Right lobe of liver (tissue), 6 donors: ENCODE measurements at regions not wholly inside any gene's neighbourhood (a gene's known extent, or its start where the extent isn't known, plus 50 kb on each side); places are given as distances from the start of the nearest gene placed in this dataset.
A peak's percentile ranks its signal among the peaks of the same experiment; 100 is the strongest.

Experiments
- ATAC-seq, 4 donors: fragments of 200-7000 bp; cut with Tn5 transposase; one replicate each; pipeline ENCODE4 v1.9.1; 2020; ENCODE audit warnings: mild to moderate bottlenecking in 4 of 4, moderate library complexity in 4 of 4
- DNase-seq, 3 donors: peaks; one replicate each; pipeline ENCODE4 v3.0.0-alpha.2; 2020
- H3K27ac ChIP-seq, 3 donors: fragments of 200-600 bp; one replicate each; pipeline ENCODE4 v1.8.0; 2022
- H3K27me3 ChIP-seq, 2 donors: fragments of 200-600 bp; one replicate each; pipeline ENCODE4 v1.8.0; 2022
- H3K36me3 ChIP-seq, 4 donors: fragments of 200-600 bp; sonication (generic) in 1 of 4; one replicate each; pipeline versions ENCODE4 v1.5.1 to v1.8.0; 2017 to 2022; ENCODE audit warnings: control low read depth in 1 of 4
- H3K4me1 ChIP-seq, 4 donors: fragments of 200-600 bp; sonication (generic) in 1 of 4; one replicate each; pipeline versions ENCODE4 v1.5.1 to v1.8.0; 2017 to 2022; ENCODE audit warnings: control low read depth in 1 of 4
- H3K4me3 ChIP-seq, 3 donors: fragments of 200-600 bp; one replicate each; pipeline ENCODE4 v1.8.0; 2022
- H3K9me3 ChIP-seq, 4 donors: fragments of 200-600 bp; sonication (generic) in 1 of 4; one replicate each; pipeline versions ENCODE4 v1.5.1 to v1.8.0; 2017 to 2022; ENCODE audit warnings: control low read depth in 1 of 4
- POLR2A ChIP-seq: fragments of 450-650 bp; IDR thresholded peaks from one replicate; pipeline ENCODE4 v1.6.1; 2017; ENCODE audit warnings: antibody characterized with exemption, mild to moderate bottlenecking
- WGBS: methylation state at CpG from one replicate; pipeline ENCODE4 v1.1.6; 2018; ENCODE audit warnings: low coverage, low lambda C conversion rate; ENCODE audit not compliant: insufficient coverage; ENCODE audit errors: missing lambda C conversion rate; 5-methylcytosine and 5-hydroxymethylcytosine counted together
- intact Hi-C, 2 donors: fragments of 100-400 bp; cut with DNase I; formaldehyde crosslinking; loops; one replicate each; pipeline versions ENCODE4 v1.11.2 to v1.14.1; 2022
- TF ChIP-seq, protein P1 (sequence below), 4 donors: fragments of 200-600 bp in 3 of 4; fragments of 450-650 bp in 1 of 4; IDR thresholded peaks; one replicate each; pipeline versions ENCODE4 v1.5.1 to v1.8.0; 2016 to 2022; ENCODE audit warnings: antibody characterized with exemption in 4 of 4, mild to moderate bottlenecking in 2 of 4
- donor health status: DM: no; HTN: yes; CAD: no.
- donor health status: DM: no; HTN: no; CAD: no.
- donor health status: DM: no; HTN: no; CAD: no.
- donor health status: DM: no; HTN: yes; CAD: no.
- donor health status: DM: no; HTN: yes; CAD: no.

- Histone ChIP-seq H3K9me3 (no peaks in the 10 kb centered on the region), H3K4me3 (no peak overlapping the region), H3K27me3 (no peaks in the 10 kb centered on the region), H3K4me1 (peaks cover 0 to 8% (median 0%) of the 10 kb centered on the region in 4 donors), H3K36me3 (no peaks in the 10 kb centered on the region), H3K27ac (peak overlapping the region in 1 of 3 donors; percentile 78)
- intact Hi-C loops, result no loop called here
- DNase-seq, result no peak
- no CpG with 5 or more reads among the region's 1 CpG for whole genome bisulfite sequencing
- peak; percentile 58 to 87 (median 74) for ATAC-seq
- TF ChIP-seq POLR2A, result no peak
- TF ChIP-seq, protein P1, sequence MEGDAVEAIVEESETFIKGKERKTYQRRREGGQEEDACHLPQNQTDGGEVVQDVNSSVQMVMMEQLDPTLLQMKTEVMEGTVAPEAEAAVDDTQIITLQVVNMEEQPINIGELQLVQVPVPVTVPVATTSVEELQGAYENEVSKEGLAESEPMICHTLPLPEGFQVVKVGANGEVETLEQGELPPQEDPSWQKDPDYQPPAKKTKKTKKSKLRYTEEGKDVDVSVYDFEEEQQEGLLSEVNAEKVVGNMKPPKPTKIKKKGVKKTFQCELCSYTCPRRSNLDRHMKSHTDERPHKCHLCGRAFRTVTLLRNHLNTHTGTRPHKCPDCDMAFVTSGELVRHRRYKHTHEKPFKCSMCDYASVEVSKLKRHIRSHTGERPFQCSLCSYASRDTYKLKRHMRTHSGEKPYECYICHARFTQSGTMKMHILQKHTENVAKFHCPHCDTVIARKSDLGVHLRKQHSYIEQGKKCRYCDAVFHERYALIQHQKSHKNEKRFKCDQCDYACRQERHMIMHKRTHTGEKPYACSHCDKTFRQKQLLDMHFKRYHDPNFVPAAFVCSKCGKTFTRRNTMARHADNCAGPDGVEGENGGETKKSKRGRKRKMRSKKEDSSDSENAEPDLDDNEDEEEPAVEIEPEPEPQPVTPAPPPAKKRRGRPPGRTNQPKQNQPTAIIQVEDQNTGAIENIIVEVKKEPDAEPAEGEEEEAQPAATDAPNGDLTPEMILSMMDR (IDR thresholded peaks at IDR 0.05), result no peak
These were observed 190.5 kb downstream of the LURAP1L start for GRCh38 chr9:12965303-12965702.

GRCh38 chr9:12968093-12968492 lies 193.3 kb downstream of the LURAP1L start:
- Histone ChIP-seq H3K27me3 (no peaks in the 10 kb centered on the region), H3K27ac (no peak overlapping the region), H3K9me3 (no peaks in the 10 kb centered on the region), H3K36me3 (no peaks in the 10 kb centered on the region), H3K4me1 (peaks cover 0 to 21% (median 0%) of the 10 kb centered on the region in 4 donors), H3K4me3 (no peak overlapping the region)
- no peak for TF ChIP-seq POLR2A
- TF ChIP-seq, protein P1 (IDR thresholded peaks at IDR 0.05), result no peak
- DNase-seq, result no peak
- WGBS, result 85% methylated on average over 2 of the region's 6 CpGs
- intact Hi-C loops, result no loop called here
- ATAC-seq, result no peak

- TF ChIP-seq, protein P1 (IDR thresholded peaks at IDR 0.05), result peak in 1 of 4 donors; percentile 15
- no peak for TF ChIP-seq POLR2A
- Histone ChIP-seq H3K27ac (peak overlapping the region; percentile 50 to 81 (median 77)), H3K27me3 (no peaks in the 10 kb centered on the region), H3K9me3 (no peaks in the 10 kb centered on the region), H3K4me3 (no peak overlapping the region), H3K4me1 (peaks cover 0 to 27% (median 0%) of the 10 kb centered on the region in 4 donors), H3K36me3 (no peaks in the 10 kb centered on the region)
- ATAC-seq, result peak; percentile 93 to 100 (median 98)
- peak; percentile 75 to 92 (median 84) for DNase-seq
- 25% methylated on average over 8 of the region's 8 CpGs for WGBS
- intact Hi-C loops, result no loop called here
These were observed 198.1 kb downstream of the LURAP1L start for GRCh38 chr9:12972608-12973589.

DNA sequence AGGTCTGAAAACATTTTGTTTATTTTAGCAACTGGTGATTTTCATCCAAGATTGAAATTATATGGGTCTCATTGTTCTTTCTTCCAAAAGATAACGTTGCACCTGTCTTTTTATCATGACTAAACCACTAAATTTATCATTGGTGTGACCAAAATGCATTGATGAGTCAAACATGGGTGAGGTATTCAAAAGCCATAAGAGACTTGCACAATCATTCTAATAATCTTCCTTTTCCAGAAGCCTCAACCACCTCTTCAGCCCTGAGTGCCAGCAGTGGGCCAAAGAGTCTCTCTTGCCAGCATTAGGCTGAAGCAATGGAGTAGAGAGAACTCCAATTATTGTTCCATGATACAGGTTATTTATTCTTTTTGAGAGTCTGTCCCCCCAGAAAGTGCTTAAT lies 198.9 kb downstream of the LURAP1L start:
- TF ChIP-seq, protein P1 (IDR thresholded peaks at IDR 0.05), result no peak
- TF ChIP-seq POLR2A, result no peak
- H3K27me3 ChIP-seq, result no peaks in the 10 kb centered on the region
- 27% methylated on average over 1 of the region's 1 CpG for whole genome bisulfite sequencing
- H3K27ac ChIP-seq, result peak overlapping the region in 2 of 3 donors; percentile 77 to 81
- no peak overlapping the region for H3K4me3 ChIP-seq
- H3K36me3 ChIP-seq, result no peaks in the 10 kb centered on the region
- H3K9me3 ChIP-seq, result no peaks in the 10 kb centered on the region
- intact Hi-C loops, result no loop called here
- peak in 1 of 4 donors; percentile 61 for ATAC-seq
- DNase-seq, result peak in 1 of 3 donors; percentile 23
- H3K4me1 ChIP-seq, result peaks cover 0 to 27% (median 0%) of the 10 kb centered on the region in 4 donors
